HG03565 (cell line): ENCODE measurements at regions not wholly inside any gene's neighbourhood (a gene's known extent, or its start where the extent isn't known, plus 50 kb on each side); places are given as distances from the start of the nearest gene placed in this dataset.
"Not testable (repeated sequence)": the region's sequence is repeated elsewhere in the genome, so short reads cannot be mapped to it uniquely, and the experiment has no call there.

Source experiments
- ATAC-seq: cut with Tn5 transposase; IDR thresholded peaks from one replicate; pipeline ENCODE4 v1.9.1; 2021; ENCODE audit warnings: mild to moderate bottlenecking, moderate library complexity; ENCODE audit not compliant: unreplicated experiment

GRCh38 chr4:77438549-77438948 lies 167.1 kb upstream of the CXCL13 start:
- no peak for ATAC-seq

- ATAC-seq = no peak
These were observed 161.7 kb upstream of the CXCL13 start for GRCh38 chr4:77443941-77444340.

- ATAC-seq = no peak
These were observed 159.8 kb upstream of the CXCL13 start for GRCh38 chr4:77445823-77446222.

- ATAC-seq = no peak
These were observed 159.0 kb upstream of the CXCL13 start for GRCh38 chr4:77446601-77447000.

GRCh38 chr4:77449171-77449570 lies 156.4 kb upstream of the CXCL13 start:
- no peak for ATAC-seq

GRCh38 chr4:77450006-77450405 lies 155.6 kb upstream of the CXCL13 start:
- no peak for ATAC-seq

GRCh38 chr4:77451530-77451929 lies 154.1 kb upstream of the CXCL13 start:
- ATAC-seq = no peak

- ATAC-seq = not testable (repeated sequence)
These were observed 153.5 kb upstream of the CXCL13 start for GRCh38 chr4:77452117-77452516.

GRCh38 chr4:77453911-77454310 lies 151.7 kb upstream of the CXCL13 start:
- no peak for ATAC-seq

GRCh38 chr4:77454858-77455257 lies 150.8 kb upstream of the CXCL13 start:
- ATAC-seq = no peak

GRCh38 chr4:77464100-77464499 lies 141.5 kb upstream of the CXCL13 start:
- ATAC-seq = not testable (repeated sequence)

- ATAC-seq = no peak
These were observed 140.3 kb upstream of the CXCL13 start for GRCh38 chr4:77465271-77465670.

GRCh38 chr4:77466430-77466829 lies 139.2 kb upstream of the CXCL13 start:
- ATAC-seq = no peak

- ATAC-seq = no peak
These were observed 133.7 kb upstream of the CXCL13 start for GRCh38 chr4:77471821-77472495.

GRCh38 chr4:77473509-77473908 lies 132.1 kb upstream of the CXCL13 start:
- no peak for ATAC-seq

- no peak for ATAC-seq
These were observed 123.8 kb upstream of the CXCL13 start for GRCh38 chr4:77481856-77482255.

- ATAC-seq = no peak
These were observed 116.7 kb upstream of the CXCL13 start for GRCh38 chr4:77488882-77489281.

GRCh38 chr4:77493120-77493752 lies 112.4 kb upstream of the CXCL13 start:
- peak; percentile 41 for ATAC-seq

- peak; percentile 41 for ATAC-seq
These were observed 111.6 kb upstream of the CXCL13 start for GRCh38 chr4:77493829-77494551.

- no peak for ATAC-seq
These were observed 109.2 kb upstream of the CXCL13 start for GRCh38 chr4:77496457-77496856.

GRCh38 chr4:77500801-77501200 lies 104.8 kb upstream of the CXCL13 start:
- no peak for ATAC-seq

GRCh38 chr4:77501240-77501639 lies 104.4 kb upstream of the CXCL13 start:
- ATAC-seq = no peak
